ENCODE measurements at regions not wholly inside any gene's neighbourhood (a gene's known extent, or its start where the extent isn't known, plus 50 kb on each side); places are given as distances from the start of the nearest gene placed in this dataset.

DNA sequence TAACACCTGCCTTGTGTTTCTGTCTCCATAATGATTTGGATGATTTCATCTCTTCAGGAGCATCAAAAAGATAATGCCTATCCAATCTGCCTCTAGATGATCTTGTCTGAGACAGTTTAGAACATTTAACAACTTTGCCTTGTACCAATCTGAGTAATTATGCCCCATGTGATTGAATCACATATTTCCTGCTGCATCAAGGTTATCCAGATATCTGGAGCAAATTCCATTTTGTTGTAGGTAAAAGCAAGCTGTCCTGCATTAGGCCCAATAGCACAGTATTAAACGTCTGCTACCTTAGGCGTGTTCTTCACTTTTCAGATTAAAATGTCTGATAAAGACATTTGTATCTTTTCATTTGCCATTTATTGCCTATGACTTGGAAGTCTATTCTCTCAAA, 54.1 kb upstream of the MARCHF11 start:
- DNase-seq (ENCODE audit: low read depth), result no peak

DNA sequence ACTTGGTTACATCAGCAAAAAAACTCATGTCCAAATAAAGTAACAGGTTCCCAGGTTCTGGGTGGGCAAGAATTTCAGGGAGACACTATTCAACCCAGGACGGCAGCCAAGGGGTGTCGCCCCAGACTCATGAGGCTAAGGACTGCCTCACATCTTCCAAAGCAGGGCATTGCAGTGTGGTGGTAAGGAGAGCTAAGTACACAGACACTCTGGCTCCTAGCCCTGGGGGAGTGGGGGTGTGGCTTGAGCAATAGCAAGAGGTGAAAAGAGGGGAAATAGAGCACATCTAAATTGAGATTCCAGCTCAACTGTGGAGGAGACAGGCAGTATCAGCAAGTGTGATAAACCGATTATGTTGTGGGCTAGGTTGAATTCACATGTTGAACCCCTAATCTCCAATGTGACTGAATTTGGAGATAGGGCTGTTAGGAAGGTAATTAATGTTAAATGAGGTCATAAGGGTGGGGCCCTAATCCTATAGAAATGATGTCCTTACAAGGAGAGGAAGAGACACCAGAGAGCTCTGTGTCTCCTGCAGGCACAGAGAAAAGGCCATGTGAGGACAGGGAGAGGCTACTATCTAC, 49.9 kb upstream of the MARCHF11 start:
- TF ChIP-seq, protein P1, sequence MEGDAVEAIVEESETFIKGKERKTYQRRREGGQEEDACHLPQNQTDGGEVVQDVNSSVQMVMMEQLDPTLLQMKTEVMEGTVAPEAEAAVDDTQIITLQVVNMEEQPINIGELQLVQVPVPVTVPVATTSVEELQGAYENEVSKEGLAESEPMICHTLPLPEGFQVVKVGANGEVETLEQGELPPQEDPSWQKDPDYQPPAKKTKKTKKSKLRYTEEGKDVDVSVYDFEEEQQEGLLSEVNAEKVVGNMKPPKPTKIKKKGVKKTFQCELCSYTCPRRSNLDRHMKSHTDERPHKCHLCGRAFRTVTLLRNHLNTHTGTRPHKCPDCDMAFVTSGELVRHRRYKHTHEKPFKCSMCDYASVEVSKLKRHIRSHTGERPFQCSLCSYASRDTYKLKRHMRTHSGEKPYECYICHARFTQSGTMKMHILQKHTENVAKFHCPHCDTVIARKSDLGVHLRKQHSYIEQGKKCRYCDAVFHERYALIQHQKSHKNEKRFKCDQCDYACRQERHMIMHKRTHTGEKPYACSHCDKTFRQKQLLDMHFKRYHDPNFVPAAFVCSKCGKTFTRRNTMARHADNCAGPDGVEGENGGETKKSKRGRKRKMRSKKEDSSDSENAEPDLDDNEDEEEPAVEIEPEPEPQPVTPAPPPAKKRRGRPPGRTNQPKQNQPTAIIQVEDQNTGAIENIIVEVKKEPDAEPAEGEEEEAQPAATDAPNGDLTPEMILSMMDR (conservative IDR thresholded peaks at IDR 0.05; ENCODE audit: low read depth, low read length), result no peak
- no peak for DNase-seq (ENCODE audit: low read depth)
- H3K4me3 ChIP-seq (ENCODE audit: low read length), result no peak overlapping the region

More for the DNA sequence above, 54.1 kb upstream of the MARCHF11 start:
- TF ChIP-seq, protein P1 (conservative IDR thresholded peaks at IDR 0.05; ENCODE audit: low read depth, low read length), result no peak
- H3K4me3 ChIP-seq (ENCODE audit: low read length), result no peak overlapping the region

Data from retinal pigment epithelial cell (primary cell).